HG03280 (cell line): ENCODE measurements at regions not wholly inside any gene's neighbourhood (a gene's known extent, or its start where the extent isn't known, plus 50 kb on each side); places are given as distances from the start of the nearest gene placed in this dataset.
"Not testable (repeated sequence)": the region's sequence is repeated elsewhere in the genome, so short reads cannot be mapped to it uniquely, and the experiment has no call there.

ENCODE experiments used
- ATAC-seq: cut with Tn5 transposase; IDR thresholded peaks from one replicate; pipeline ENCODE4 v1.9.1; 2021; ENCODE audit warnings: mild to moderate bottlenecking, moderate library complexity; ENCODE audit not compliant: unreplicated experiment

GRCh38 chr1:219438386-219438785 is 174.5 kb downstream of the ZC3H11B start:
- no peak for ATAC-seq

DNA sequence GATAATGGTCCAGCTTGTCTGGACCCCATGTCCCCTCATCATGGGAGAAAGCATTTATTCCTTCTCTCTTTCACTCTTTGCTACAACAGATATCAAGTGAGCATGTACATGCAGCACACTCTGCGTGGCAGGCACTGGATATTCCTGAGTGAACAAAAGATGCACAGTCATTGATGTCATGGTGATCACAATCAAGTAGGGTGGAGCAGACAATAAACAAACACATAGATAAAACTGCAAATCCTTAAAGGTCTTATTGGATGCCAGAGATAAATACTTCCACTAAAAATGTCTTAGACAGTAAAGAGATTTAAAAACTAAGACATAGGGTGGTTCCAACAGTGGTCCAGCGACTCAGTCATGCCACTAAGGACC is 178.0 kb downstream of the ZC3H11B start:
- ATAC-seq: no peak

GRCh38 chr1:219434285-219434922 is 178.5 kb downstream of the ZC3H11B start:
- no peak for ATAC-seq

GRCh38 chr1:219433496-219434131 is 179.3 kb downstream of the ZC3H11B start:
- no peak for ATAC-seq

GRCh38 chr1:219433001-219433400 is 179.9 kb downstream of the ZC3H11B start:
- no peak for ATAC-seq

GRCh38 chr1:219432191-219432606 is 180.7 kb downstream of the ZC3H11B start:
- ATAC-seq: no peak

- ATAC-seq: no peak
These were observed 182.5 kb downstream of the ZC3H11B start for GRCh38 chr1:219430419-219430818.

DNA sequence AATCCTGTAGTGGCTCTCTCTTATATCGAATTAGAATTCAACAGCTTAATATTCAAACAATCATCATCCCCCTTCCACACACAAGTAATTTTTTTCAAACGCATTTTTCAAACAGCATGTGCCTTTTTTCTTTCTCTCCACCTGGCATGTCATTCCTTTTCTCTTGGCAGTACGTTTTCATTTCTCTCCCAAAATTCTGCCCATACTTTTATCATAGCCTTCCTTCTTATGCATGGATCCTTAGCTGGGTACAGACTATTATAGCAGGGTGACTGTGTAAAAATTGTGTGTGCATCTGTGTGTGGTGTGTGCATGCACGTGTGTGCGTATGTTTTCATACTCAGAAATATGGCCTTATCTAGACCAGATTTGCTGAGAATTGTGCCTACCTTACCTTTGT is 184.3 kb downstream of the ZC3H11B start:
- no peak for ATAC-seq

GRCh38 chr1:219427989-219428388 is 184.9 kb downstream of the ZC3H11B start:
- no peak for ATAC-seq

GRCh38 chr1:219427403-219427802 is 185.5 kb downstream of the ZC3H11B start:
- no peak for ATAC-seq

DNA sequence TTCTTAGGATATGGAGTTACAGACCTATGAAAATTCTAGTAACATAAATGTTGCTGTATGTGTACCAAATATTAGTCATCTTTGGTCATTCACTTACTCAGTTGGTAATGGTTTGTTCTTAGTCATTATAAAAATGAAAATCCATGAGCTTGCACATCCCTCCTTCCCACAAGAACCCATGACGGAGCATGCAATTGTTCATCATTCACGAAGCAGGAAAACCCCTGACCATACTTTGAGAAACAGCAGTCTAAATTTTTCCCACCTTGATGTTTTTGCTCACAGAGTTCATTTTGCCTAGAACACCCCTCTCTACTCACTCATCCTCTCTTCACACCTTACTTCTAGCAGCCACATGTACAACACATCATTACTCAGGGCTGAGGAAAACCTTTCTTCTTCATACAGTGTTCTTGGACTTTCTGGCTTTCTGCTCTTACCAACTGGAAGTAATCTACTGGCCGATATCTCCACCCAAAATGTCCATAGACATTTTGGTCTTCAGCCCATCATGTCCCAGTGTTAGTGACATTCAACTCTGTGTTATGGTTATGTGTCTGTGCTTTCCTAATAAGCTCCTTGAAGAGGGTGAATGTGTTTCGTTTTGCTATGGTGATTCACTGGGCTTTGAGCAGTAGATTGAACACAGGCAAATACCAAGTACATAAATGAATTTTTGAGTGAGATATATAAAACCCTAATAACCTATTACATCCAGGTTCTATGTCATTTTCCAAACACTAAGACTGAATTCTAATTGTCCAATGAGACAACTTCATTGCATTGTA is 189.9 kb downstream of the ZC3H11B start:
- ATAC-seq: no peak

GRCh38 chr1:219420913-219421312 is 192.0 kb downstream of the ZC3H11B start:
- no peak for ATAC-seq

DNA sequence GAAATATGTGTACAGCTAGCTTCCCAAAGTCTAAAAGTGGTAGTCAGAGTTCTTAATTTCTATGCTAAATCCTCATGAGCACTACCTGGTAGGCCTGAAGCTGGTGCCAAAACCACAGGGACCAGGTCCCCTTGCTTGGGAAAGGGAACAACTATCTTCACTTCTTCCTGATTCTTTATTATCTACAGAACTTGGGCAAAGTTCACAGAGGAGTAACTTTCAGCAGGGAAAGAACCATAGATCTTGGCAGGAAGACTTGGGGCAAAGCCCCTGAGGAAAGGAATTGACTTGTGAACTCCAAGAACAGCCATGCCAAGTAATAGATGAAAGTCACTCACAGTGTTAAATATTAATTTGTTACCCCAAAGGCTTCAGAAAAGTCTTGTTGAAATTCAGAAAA is 193.0 kb downstream of the ZC3H11B start:
- ATAC-seq: no peak

DNA sequence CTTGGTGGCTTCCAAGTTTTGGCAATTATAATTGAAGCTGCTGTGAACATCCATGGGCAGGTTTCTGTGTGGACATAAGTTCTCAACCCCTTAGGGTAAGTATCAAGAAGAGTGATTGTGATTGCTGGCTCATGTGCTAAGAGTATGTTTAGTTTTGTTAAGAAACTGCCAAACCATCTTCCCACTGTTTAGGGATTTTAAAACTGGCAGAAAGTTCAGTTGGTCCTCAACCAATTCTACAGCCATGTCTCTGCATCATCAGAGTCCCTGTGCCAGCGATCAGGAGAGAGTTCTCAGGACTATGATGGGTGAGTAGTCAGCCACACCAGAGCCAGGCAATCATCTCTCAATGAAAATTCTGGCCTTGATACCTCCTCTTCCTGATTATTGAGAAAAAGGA is 193.8 kb downstream of the ZC3H11B start:
- no peak for ATAC-seq

GRCh38 chr1:219417610-219418009 is 195.3 kb downstream of the ZC3H11B start:
- no peak for ATAC-seq

DNA sequence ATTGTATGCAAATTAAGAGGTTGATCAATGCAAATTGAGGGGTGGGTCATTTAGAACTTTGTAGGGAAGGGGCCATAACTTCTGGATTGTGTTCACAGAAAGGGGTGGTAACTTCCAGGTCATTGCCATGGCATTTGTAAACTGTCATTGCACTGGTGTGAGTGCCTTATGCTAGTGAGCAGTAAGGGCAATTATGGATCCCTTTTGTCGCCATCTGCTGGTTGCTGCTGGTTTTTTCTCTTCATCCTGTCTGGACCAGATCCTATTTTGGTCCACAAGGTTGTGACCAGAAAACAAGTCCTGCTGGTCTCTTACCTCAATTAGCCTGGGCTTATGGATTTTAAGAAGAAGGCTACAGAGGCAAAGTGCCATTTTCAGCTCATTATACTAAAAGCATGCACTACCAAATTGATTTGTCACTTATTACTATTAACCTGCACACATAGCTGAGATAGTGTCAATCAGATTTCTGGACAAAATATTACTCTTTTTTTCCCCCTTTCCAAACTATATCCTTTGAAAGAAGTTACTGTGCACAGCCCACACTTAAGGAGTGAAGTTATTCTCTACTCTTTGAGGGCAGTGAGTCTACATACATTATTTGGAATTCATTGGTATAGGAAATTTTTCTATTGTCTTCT is 196.2 kb downstream of the ZC3H11B start:
- ATAC-seq: peak; percentile 87

DNA sequence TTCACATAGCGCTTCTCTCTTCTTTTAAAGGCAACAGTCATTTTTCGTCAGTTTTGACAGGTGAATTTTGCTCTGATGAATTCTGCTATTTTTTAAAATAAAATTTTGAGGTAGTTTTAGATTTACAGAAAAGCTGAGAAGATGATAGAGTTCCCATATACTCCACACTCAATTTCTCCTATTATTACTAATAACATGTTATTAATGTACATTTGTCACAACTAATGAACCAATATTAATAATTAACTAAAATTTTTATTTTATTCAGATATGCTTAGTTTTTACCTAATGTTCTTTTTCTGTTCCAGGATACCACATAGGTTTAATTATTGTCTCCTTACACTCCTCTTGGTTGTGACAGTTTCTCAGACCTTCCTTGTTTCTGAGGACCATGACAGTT is 197.0 kb downstream of the ZC3H11B start:
- ATAC-seq: no peak

DNA sequence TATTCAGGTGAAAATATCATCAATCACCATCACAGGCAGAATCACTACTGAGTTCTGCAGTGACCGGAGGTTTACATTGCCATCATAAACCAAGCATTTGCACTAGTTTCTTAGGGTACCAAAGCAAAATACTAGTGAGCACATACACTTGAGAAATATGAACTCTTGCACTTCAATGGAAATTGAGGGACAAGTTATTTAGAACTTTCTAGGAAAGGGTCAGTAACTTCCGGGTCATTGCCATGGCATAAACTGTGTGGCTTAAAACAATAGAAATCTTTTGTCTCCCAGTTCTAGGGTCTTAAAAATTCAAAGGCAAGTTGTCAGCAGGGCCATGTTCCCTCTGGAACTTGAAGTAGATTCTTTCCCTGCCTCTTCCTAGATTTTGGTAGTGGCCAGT is 197.5 kb downstream of the ZC3H11B start:
- no peak for ATAC-seq

DNA sequence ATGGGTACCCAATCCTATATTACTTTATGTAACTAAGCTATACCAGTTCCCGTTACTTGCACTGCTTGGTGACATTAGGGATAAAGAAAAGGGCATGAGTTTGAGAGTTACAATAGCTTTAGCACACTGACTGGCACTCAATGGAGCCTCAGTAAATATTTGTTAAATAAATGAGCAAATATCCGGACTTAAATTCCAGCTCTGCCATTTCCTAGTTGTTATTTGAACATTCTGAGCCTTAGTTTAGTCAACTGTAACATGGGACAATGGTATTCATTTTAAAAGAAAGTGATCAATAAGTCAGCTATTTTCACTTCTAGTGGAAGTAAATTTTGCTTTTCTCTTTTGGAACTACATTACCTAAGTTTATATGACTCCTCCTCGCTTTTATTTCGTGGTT is 198.7 kb downstream of the ZC3H11B start:
- no peak for ATAC-seq

GRCh38 chr1:219413536-219413935 is 199.4 kb downstream of the ZC3H11B start:
- ATAC-seq: no peak

- no peak for ATAC-seq
These were observed 200.1 kb downstream of the ZC3H11B start for GRCh38 chr1:219412772-219413171.

GRCh38 chr1:219410721-219411120 is 202.2 kb downstream of the ZC3H11B start:
- not testable (repeated sequence) for ATAC-seq
